ENCODE measurements at regions not wholly inside any gene's neighbourhood (a gene's known extent, or its start where the extent isn't known, plus 50 kb on each side); places are given as distances from the start of the nearest gene placed in this dataset.

GRCh38 chr3:162492446-162493081 is 996.0 kb downstream of the OTOL1 start:
- TF ChIP-seq, protein P1, sequence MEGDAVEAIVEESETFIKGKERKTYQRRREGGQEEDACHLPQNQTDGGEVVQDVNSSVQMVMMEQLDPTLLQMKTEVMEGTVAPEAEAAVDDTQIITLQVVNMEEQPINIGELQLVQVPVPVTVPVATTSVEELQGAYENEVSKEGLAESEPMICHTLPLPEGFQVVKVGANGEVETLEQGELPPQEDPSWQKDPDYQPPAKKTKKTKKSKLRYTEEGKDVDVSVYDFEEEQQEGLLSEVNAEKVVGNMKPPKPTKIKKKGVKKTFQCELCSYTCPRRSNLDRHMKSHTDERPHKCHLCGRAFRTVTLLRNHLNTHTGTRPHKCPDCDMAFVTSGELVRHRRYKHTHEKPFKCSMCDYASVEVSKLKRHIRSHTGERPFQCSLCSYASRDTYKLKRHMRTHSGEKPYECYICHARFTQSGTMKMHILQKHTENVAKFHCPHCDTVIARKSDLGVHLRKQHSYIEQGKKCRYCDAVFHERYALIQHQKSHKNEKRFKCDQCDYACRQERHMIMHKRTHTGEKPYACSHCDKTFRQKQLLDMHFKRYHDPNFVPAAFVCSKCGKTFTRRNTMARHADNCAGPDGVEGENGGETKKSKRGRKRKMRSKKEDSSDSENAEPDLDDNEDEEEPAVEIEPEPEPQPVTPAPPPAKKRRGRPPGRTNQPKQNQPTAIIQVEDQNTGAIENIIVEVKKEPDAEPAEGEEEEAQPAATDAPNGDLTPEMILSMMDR (IDR thresholded peaks at IDR 0.05; ENCODE audit: low read depth, low read length) = no peak
- no peak for TF ChIP-seq EZH2phosphoT487 (IDR thresholded peaks at IDR 0.05; ENCODE audit: low read depth)

Measured in OCI-LY3 (cell line).